Right ventricle myocardium superior (tissue), 1 donor: ENCODE measurements at regions not wholly inside any gene's neighbourhood (a gene's known extent, or its start where the extent isn't known, plus 50 kb on each side); places are given as distances from the start of the nearest gene placed in this dataset.
"Not testable (repeated sequence)": the region's sequence is repeated elsewhere in the genome, so short reads cannot be mapped to it uniquely, and the experiment has no call there.

Source experiments
- ATAC-seq: fragments of 200-7000 bp; cut with Tn5 transposase; one replicate; pipeline ENCODE4 v1.9.1; 2020; ENCODE audit warnings: mild to moderate bottlenecking; ENCODE audit not compliant: poor library complexity
- DNase-seq: peaks from one replicate; pipeline ENCODE4 v3.0.0-alpha.2; 2020
- intact Hi-C: fragments of 100-400 bp; cut with DNase I; formaldehyde crosslinking; loops from one replicate; pipeline ENCODE4 v1.11.2; 2022
- donor health status: DM: no; HTN: yes; CAD: no; lungs with severe emphysema.

DNA sequence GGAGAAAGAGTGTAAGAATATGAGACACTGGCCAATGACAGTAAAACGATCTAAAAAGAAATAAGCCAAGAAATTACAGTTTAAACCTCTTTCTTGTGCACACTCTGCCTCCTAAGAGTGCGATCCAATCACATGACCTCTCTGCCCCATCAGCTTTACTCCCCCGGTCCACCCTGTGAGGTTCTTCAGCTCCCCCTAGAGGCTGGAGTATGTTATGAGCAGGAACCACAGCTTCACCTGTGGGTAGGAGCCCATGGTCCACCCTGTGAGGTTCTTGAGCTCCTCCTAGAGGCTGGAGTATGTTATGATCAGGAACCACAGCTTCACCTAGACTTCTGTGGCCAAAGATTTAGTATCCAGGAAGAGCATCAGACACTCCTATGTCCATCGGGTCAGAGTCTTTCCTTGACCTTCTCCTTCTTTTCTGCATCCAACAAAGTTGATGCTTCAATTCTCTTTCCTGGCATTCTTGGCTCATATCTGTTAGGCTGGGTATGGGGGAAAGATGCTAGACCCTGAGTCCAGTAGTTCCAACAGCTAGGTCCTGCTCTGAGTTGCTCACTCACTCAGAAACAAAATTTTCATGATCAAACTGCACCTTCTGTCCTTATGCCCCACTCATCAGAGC lies 164.0 kb downstream of the MINAR1 start:
- ATAC-seq (peak; percentile 41), DNase-seq (no peak)
- intact Hi-C loops = no loop called here

- ATAC-seq = no peak
- intact Hi-C loops = no loop called here
- DNase-seq = no peak
These were observed 166.5 kb downstream of the MINAR1 start for GRCh38 chr15:79598639-79599038.

- intact Hi-C loops = no loop called here
- ATAC-seq (no peak), DNase-seq (no peak)
These were observed 169.4 kb downstream of the MINAR1 start for GRCh38 chr15:79601405-79602086.

DNA sequence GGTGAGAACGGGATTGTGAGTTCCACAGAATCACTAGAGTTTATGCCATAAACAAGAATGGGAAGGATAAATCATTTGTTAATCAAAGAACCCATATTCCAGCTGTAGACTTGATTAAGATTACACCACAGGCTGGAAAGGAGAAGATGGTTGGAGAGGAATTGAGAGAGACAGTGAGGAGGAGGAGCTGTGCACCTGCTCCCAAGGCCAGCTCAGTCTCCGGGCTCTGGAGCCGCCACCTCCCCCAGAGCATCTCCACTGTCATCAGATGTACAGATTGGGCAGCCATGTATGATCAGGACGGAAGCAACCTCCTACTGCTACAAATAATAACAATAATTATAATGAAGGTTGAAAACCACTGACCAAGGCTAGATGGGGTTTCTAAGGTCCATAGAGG lies 170.0 kb downstream of the MINAR1 start:
- no peak for DNase-seq
- intact Hi-C loops = no loop called here
- no peak for ATAC-seq

- ATAC-seq (no peak), DNase-seq (no peak)
- intact Hi-C loops = no loop called here
These were observed 170.6 kb downstream of the MINAR1 start for GRCh38 chr15:79602731-79603130.

DNA sequence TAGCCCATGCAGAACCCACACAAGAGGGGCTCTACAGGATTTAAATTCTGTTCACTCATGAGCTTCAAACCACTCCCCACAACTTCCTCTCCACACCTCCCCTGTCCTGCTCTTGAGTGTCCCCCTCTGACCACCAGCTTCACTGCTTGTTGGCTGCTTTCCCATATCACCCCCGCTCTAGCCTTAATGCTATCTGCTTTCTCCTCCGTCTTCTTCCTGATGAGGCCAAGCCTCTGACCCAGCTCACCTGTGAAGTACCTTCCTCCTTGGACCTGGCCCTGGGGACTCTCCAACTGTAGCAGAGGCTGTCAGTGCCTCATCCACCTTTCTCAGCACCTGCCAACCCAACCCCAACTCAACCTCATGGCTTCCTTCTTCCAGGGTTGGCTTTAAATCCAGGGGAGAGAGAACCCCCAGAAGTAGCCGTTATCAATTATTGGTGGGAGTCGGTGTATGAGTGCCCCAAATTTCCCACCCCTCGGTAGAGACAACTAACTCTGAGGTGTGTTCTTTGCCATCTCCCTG lies 174.8 kb downstream of the MINAR1 start:
- ATAC-seq (no peak), DNase-seq (no peak)
- intact Hi-C loops = no loop called here

DNA sequence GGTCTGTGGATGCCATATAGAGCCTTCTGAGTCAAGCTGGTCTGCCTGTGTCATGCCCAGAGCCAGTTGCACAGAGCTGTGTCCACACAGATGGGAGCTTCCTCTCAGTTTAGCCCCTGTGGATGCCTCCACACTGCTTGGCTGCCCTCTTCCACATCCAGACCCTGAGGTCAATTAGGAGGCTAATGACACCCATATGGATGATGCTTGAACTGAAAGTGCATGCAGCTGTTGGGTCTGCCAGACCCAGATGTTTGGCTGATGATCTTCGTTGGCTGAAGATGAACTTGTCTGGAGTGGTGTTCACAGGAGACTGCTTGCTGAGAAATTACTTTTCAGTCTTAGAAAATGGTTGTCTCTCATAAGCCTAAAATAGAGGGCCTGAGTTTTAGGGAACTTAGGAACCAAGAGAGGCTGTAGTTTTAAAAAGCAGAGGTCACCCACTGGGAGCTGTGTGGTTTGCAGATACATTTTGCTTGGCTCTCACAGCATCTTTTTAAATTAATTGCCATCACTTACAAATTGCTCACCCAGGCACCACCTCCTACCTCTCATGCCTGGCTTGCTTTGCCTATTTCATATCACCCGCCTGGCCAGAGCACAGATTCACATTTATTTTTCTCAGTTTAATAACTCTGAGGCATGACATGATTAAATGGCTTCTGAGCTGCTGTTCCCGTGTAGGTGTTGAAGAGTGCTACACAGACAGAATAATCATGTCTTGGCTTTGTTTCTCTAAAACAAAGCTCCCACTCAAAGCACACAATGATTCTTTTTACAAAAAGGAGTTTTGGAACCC lies 176.1 kb downstream of the MINAR1 start:
- ATAC-seq = no peak
- no peak for DNase-seq

DNA sequence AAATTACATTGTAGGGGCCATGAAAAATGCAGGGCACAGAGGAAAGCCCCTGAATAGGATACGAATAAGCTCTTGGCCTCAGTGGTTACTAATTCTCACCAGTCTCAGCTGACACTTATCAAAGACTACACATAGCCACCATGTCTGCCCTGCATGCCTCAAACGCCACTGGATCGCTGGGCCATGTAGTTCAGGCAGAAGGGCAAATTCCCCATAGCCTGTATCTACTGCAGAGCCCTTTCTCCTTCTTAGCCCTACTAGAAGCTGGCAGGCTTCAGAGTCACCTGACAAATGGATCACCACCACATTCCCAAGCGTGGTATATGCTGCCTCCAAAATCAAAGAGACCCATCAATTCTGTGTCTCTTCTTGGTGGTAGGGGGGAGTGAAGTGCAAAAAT lies 177.4 kb downstream of the MINAR1 start:
- intact Hi-C loops = no loop called here
- no peak for DNase-seq

More for the DNA sequence above, 176.1 kb downstream of the MINAR1 start:
- intact Hi-C loops = no loop called here

GRCh38 chr15:79610021-79610420 lies 177.9 kb downstream of the MINAR1 start:
- ATAC-seq (no peak), DNase-seq (no peak)
- intact Hi-C loops = no loop called here

More for the DNA sequence above, 177.4 kb downstream of the MINAR1 start:
- ATAC-seq = no peak

GRCh38 chr15:79615754-79616153 lies 183.6 kb downstream of the MINAR1 start:
- ATAC-seq (no peak), DNase-seq (peak; percentile 53)
- intact Hi-C loops = no loop called here

DNA sequence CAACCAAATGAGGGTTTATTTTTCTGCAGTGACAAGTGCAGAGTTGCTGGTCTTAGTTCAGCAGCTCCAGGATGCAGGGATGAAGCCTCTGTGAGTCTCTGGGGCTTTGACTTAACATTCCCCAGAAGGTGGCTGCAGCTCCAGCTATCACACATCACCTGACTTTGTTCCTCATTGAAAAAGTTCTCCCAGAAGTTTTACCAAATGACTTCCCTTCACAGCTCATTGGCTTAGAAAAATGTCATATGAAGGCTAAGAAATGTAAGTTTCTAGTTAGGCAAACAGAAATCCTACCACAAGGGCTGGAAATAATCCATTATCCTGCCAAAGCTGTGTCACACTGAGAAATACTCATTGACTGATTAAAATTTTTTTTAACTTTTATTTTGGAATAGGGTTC lies 184.9 kb downstream of the MINAR1 start:
- DNase-seq = no peak
- ATAC-seq = no peak
- intact Hi-C loops = no loop called here

DNA sequence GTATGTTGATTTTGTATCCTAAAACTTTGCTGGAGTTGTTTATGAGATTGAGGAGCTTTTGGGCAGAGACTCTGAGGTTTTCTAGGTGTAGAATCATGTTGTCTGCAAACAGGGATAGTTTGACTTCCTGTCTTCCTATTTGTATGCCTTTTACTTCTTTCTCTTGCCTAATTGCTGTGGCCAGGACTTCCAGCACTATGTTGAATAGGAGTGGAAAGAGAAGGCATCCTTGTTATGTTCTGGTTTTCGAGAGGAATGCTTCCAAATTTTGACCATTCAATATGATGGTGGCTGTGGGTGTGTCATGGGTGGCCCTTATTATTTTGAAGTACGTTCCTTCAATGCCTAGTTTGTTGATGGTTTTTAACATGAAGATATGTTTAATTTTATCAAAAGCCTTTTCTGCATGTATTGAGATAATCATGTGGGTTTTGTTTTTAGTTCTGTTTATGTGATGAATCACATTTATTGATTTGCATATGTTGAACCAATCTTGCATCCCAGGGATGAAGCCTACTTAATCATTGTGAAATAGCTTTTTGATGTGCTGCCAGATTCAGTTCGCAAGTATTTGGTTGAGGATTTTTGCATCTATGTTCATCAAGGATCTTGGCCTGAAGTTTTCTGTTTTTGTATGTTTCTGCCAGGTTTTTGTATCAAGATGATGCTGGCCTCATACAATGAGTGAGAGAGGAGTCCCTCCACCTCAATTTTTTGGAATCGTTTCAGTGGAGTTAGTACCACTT lies 188.1 kb downstream of the MINAR1 start:
- ATAC-seq (no peak), DNase-seq (no peak)
- intact Hi-C loops = no loop called here

DNA sequence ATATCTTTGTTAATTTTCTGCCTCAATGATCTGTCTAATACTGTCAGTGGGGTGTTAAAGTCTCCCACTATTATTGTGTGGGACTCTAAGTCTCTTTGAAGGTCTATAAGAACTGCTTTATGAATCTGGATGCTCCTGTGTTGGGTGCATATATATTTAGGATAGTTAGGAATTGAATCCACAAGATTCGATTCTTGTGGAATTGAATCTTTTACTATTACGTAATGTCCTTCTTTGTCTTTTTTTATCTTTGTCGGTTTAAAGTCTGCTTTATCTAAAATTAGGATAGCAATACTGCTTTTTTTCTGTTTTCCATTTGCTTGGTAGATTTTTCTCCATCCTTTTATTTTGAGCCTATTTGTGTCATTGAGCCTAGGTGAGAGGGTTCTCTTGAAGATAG lies 189.7 kb downstream of the MINAR1 start:
- intact Hi-C loops, DNase-seq, ATAC-seq: not testable (repeated sequence)

DNA sequence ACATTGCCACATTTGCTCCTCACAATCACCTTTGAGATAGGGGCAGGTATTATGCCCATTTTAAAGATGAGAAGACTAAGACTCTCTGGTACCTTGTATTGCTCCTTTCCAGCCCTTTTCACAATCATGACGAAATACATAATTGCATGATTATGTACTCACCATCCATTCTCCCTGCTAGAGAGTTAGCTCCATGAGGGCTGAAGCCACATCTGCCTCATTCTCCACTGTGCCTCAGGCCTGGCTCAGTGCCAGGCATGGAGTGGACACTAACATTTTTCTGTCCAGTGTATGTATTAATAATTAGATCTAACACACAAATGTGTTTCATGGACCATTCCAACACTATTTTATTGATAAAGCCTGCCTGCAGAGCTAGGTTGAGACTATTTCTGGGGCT lies 191.4 kb downstream of the MINAR1 start:
- ATAC-seq (no peak), DNase-seq (no peak)
- intact Hi-C loops = no loop called here

- no peak for ATAC-seq
- intact Hi-C loops = no loop called here
- DNase-seq = no peak
These were observed 197.6 kb downstream of the MINAR1 start for GRCh38 chr15:79629687-79630086.

DNA sequence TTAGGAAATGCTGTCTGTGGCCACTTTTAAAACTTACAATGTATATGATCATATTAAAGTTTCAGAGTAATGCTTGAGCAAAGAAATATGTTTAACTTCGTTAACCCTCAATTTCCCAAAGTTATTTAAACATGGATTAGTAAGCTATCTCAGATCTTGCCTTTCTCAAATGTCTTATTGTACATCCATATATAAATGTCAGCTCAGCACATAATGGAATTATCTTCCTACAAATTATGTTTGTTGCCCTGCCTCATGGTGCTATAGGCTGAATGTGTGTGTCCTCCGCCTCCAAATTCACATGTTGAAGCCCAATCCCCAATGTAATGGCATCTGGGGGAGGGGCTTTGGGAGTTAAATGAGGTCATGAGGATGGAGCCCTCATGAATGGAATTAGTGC lies 200.3 kb downstream of the MINAR1 start:
- no peak for ATAC-seq
- DNase-seq = no peak
- intact Hi-C loops = no loop called here

DNA sequence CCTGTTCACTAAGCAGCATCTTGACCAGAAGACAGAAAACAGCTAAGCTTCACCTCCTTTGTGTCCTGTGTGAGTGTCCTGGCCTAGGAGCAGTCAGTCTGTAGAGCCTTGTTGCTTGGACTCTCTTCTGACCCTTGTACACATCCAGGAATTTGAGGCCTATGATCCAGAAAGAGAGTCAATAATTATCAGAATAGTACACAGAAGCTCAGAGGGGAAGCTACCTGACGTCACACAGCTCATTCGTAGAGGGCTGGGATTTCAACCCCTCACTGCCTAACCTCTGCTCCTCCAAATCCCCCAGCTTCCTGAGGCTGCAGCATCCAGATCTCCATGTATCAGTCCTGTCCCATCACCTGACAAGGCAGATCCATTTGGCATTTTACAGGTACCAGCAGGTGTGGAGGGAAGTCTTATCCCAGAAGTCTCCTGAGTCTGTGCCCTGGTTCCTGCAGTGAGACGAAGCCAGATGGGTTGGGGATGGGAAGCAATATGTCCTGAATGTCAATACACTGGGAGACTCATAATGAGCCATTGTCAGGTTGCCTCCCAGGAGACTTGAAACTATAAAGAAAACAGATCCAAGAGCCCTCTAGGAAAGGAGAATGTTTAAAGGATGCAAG lies 203.1 kb downstream of the MINAR1 start:
- intact Hi-C loops = no loop called here
- ATAC-seq (no peak), DNase-seq (no peak)

DNA sequence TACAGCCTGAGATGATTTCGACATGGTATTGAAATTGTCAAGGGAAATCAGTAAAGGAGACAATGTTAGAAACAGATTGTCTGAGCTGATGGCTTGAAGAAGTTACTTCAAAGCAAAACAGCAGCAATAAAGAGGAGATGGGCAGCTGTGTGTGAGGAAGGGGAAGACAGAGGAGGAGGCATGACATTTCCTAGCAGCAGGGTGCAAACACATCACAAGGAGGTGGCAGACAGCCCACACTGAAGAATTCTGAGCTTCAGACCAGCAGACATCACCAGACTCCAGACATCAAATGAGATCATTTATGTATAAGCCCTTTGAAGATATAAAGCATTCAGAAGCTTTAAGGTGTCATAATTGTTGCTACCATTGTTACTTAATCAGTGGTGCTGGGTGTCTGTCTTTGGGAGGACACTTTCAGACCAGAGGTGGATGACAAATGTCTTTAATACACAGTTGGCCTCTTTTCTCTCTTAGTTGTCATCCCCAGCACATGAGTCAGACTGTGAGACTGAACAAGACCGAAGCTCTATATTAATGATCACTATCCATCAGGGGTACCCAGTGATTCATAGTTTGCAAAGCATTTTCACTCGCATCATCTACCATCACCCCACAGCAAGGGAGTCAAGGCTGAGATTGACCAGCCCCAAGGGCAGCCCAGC lies 203.9 kb downstream of the MINAR1 start:
- intact Hi-C loops = no loop called here
- ATAC-seq (no peak), DNase-seq (no peak)
